Keratinocyte (primary cell): ENCODE measurements at regions not wholly inside any gene's neighbourhood (a gene's known extent, or its start where the extent isn't known, plus 50 kb on each side); places are given as distances from the start of the nearest gene placed in this dataset.

Source experiments
- DNase-seq: peaks from one replicate; pipeline ENCODE4 v3.0.0-alpha.2; 2011; ENCODE audit warnings: low read depth, missing footprints, low spot score
- FAIRE-seq: peaks from 2 replicates; lab custom pipeline; 2011; peaks lifted over from hg19 to GRCh38; lab: Jason Lieb, UNC
- H2AFZ ChIP-seq: 2 replicates; pipeline ENCODE4 v1.6.0; 2012; ENCODE audit warnings: low read length, control low read depth, inconsistent platforms; ENCODE audit not compliant: control insufficient read depth
- H3K27ac ChIP-seq: 2 replicates; pipeline ENCODE4 v1.5.1; 2011; ENCODE audit warnings: low read length; ENCODE audit not compliant: control insufficient read depth, insufficient read depth
- H3K27me3 ChIP-seq: 3 replicates; pipeline ENCODE4 v1.6.0; 2011; ENCODE audit warnings: low read length; ENCODE audit not compliant: control insufficient read depth, insufficient read depth; ENCODE audit errors: extremely low read depth
- H3K36me3 ChIP-seq, 2 experiments: 2 replicates in 1 of 2; 3 replicates in 1 of 2; pipeline ENCODE4 v1.5.1; 2011; ENCODE audit warnings: low read length in 2 of 2, mild to moderate bottlenecking in 1 of 2; ENCODE audit not compliant: control insufficient read depth in 2 of 2, insufficient read depth in 2 of 2; ENCODE audit errors: extremely low read depth in 1 of 2
- H3K4me1 ChIP-seq: 3 replicates; pipeline ENCODE4 v1.5.1; 2011; ENCODE audit warnings: low read length; ENCODE audit not compliant: control insufficient read depth, insufficient read depth; ENCODE audit errors: extremely low read depth
- H3K4me2 ChIP-seq: 3 replicates; pipeline ENCODE4 v1.6.0; 2011; ENCODE audit warnings: low read depth, low read length; ENCODE audit not compliant: control insufficient read depth, insufficient read depth; ENCODE audit errors: extremely low read depth
- H3K4me3 ChIP-seq, 3 experiments: fragments of 200-600 bp in 1 of 3; sonication (generic) in 1 of 3; 2 replicates in 2 of 3; 3 replicates in 1 of 3; pipeline ENCODE4 v1.5.1; 2011 to 2016; ENCODE audit warnings: low read length in 3 of 3, mild to moderate bottlenecking in 3 of 3, control low read depth in 2 of 3, inconsistent platforms in 1 of 3, low read depth in 1 of 3, mixed read lengths in 1 of 3, mixed run types in 1 of 3, moderate library complexity in 1 of 3; ENCODE audit not compliant: control insufficient read depth in 2 of 3, insufficient read depth in 2 of 3; ENCODE audit errors: extremely low read depth in 1 of 3
- H3K79me2 ChIP-seq: 2 replicates; pipeline ENCODE4 v1.6.0; 2012; ENCODE audit warnings: low read length; ENCODE audit not compliant: control insufficient read depth, insufficient read depth
- H3K9ac ChIP-seq: 3 replicates; pipeline ENCODE4 v1.6.0; 2011; ENCODE audit warnings: low read length; ENCODE audit not compliant: control insufficient read depth, insufficient read depth; ENCODE audit errors: extremely low read depth
- H3K9me1 ChIP-seq: 3 replicates; pipeline ENCODE4 v1.6.0; 2011; ENCODE audit warnings: low read length; ENCODE audit not compliant: control insufficient read depth, insufficient read depth; ENCODE audit errors: extremely low read depth
- H3K9me3 ChIP-seq: 2 replicates; pipeline ENCODE4 v1.5.1; 2012; ENCODE audit warnings: low read depth, low read length; ENCODE audit not compliant: control insufficient read depth
- H4K20me1 ChIP-seq: 3 replicates; pipeline ENCODE4 v1.6.0; 2011; ENCODE audit warnings: low read length; ENCODE audit not compliant: control insufficient read depth, insufficient read depth; ENCODE audit errors: extremely low read depth
- EZH2 ChIP-seq: IDR thresholded peaks from one replicate; pipeline ENCODE4 v1.6.1; 2012; ENCODE audit warnings: inconsistent platforms, mild to moderate bottlenecking, low read length, moderate library complexity
- dilution Hi-C: fragments of 300-500 bp; cut with MboI; formaldehyde crosslinking; loops from one replicate; pipeline ENCODE4 v1.7.0; 2020; ENCODE audit warnings: low sequenced_read_pairs; ENCODE audit not compliant: extremely low pct_ligation_motif_present
- TF ChIP-seq, protein P1 (sequence below), 3 experiments: IDR thresholded peaks in 1 of 3; conservative IDR thresholded peaks in 1 of 3; optimal IDR thresholded peaks in 1 of 3; 2 replicates in 2 of 3; 3 replicates in 1 of 3; pipeline versions ENCODE3 to v1.5.1; 2011; ENCODE audit warnings: low read length in 3 of 3, mild to moderate bottlenecking in 3 of 3, moderate library complexity in 2 of 3, control low read depth in 1 of 3, inconsistent platforms in 1 of 3; ENCODE audit not compliant: insufficient read depth in 2 of 3; ENCODE audit errors: extremely low read depth in 1 of 3

DNA sequence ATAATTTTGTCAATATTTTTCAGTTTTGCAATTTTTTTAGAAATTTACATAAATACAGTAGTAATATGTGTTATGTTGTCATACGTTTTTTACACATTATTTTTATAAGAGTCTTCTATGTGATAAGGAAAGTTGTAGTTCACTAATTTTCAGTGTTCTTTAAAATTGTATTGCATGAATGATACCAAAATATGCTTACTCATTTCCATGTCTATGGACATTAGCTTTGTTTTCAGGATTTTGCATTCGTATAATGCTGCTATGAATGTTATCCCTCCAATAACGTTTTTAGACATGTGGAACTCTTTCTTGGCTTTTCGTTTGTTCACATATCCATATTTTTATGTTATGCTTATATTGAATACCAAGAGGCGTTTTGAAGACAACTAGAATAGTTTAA is 260.0 kb downstream of the ARL4A start:
- no peaks in the 10 kb centered on the region for H3K9me1 ChIP-seq

DNA sequence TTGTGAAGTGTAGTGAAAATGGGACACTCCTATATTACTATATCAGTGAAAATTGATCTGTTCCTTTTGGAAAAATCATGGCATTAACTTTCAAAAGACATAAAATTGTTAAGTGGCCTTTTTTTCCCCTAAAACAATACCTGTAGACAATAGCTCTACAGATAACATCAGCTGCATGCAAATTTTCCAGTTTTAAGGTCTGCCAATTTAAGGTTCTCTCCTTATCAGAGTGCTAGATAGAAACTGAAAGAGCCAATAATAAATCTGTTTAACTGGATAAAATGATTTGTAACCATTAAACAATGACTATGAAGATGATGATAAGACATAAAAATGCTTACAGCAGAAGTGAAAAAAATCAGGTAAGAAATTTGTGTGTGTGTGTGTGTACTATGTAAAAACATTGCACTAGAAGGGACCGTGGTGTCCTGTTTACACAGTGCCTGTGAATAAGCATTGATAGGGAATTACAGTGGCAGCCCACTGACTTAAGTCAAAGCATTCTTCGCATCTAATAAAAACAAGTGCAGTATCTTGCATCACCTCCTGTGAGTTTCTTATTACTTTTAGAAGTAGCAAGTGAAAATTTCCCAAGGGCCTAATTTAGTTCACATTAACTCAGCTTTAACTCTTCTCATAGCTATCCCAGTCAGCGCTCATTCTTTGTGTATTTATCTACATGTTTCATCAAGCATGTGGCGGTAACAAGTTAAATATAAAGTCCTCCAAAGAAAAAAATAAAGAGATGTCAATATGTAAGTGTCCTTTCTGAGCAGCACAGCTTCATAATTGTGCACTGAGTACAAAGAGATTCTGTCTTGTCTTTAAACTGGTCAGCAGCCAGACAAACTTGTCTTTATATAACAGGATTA is 261.9 kb downstream of the ARL4A start:
- TF ChIP-seq, protein P1, sequence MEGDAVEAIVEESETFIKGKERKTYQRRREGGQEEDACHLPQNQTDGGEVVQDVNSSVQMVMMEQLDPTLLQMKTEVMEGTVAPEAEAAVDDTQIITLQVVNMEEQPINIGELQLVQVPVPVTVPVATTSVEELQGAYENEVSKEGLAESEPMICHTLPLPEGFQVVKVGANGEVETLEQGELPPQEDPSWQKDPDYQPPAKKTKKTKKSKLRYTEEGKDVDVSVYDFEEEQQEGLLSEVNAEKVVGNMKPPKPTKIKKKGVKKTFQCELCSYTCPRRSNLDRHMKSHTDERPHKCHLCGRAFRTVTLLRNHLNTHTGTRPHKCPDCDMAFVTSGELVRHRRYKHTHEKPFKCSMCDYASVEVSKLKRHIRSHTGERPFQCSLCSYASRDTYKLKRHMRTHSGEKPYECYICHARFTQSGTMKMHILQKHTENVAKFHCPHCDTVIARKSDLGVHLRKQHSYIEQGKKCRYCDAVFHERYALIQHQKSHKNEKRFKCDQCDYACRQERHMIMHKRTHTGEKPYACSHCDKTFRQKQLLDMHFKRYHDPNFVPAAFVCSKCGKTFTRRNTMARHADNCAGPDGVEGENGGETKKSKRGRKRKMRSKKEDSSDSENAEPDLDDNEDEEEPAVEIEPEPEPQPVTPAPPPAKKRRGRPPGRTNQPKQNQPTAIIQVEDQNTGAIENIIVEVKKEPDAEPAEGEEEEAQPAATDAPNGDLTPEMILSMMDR (optimal IDR thresholded peaks at IDR 0.05 in 1 of 3, IDR thresholded peaks at IDR 0.05 in 1 of 3, conservative IDR thresholded peaks at IDR 0.05 in 1 of 3; ENCODE audit: extremely low read depth in 1 of 3, insufficient read depth in 2 of 3, low read length in 3 of 3): no peak
- no peak for TF ChIP-seq EZH2
- no peak overlapping the region for H3K4me3 ChIP-seq
- no peaks in the 10 kb centered on the region for H3K79me2 ChIP-seq
- H3K9me3 ChIP-seq: no peaks in the 10 kb centered on the region
- H3K27ac ChIP-seq: no peak overlapping the region
- FAIRE-seq (no peak), DNase-seq (no peak)
- H4K20me1 ChIP-seq: no peaks in the 10 kb centered on the region
- no peaks in the 10 kb centered on the region for H3K9me1 ChIP-seq
- no peak overlapping the region for H3K9ac ChIP-seq
- no peak overlapping the region for H3K4me2 ChIP-seq
- H3K36me3 ChIP-seq: no peaks in the 10 kb centered on the region
- H2AFZ ChIP-seq: peak overlapping the region; percentile 37
- dilution Hi-C loops: no loop called here
- H3K4me1 ChIP-seq: peaks cover 10% of the 10 kb centered on the region
- no peaks in the 10 kb centered on the region for H3K27me3 ChIP-seq

More for the DNA sequence above, 260.0 kb downstream of the ARL4A start:
- dilution Hi-C loops: no loop called here
- Histone ChIP-seq H3K4me1 (peaks cover 24% of the 10 kb centered on the region), H3K9me3 (no peaks in the 10 kb centered on the region), H3K27me3 (no peaks in the 10 kb centered on the region), H3K4me2 (no peak overlapping the region), H3K9ac (no peak overlapping the region), H3K27ac (no peak overlapping the region), H3K4me3 (no peak overlapping the region), H3K36me3 (no peaks in the 10 kb centered on the region), H3K79me2 (no peaks in the 10 kb centered on the region), H4K20me1 (no peaks in the 10 kb centered on the region), H2AFZ (no peak overlapping the region)
- no peak for TF ChIP-seq EZH2
- TF ChIP-seq, protein P1 (optimal IDR thresholded peaks at IDR 0.05 in 1 of 3, IDR thresholded peaks at IDR 0.05 in 1 of 3, conservative IDR thresholded peaks at IDR 0.05 in 1 of 3; ENCODE audit: extremely low read depth in 1 of 3, insufficient read depth in 2 of 3, low read length in 3 of 3): no peak
- no peak for FAIRE-seq
- DNase-seq: no peak
